Kidney (tissue), 13 donors: ENCODE measurements at regions not wholly inside any gene's neighbourhood (a gene's known extent, or its start where the extent isn't known, plus 50 kb on each side); places are given as distances from the start of the nearest gene placed in this dataset.

Experiments used
- DNase-seq, 5 donors: peaks; one replicate each; pipeline ENCODE4 v3.0.0-alpha.2; 2013 to 2020
- FAIRE-seq: peaks from 2 replicates; lab custom pipeline; 2012; peaks lifted over from hg19 to GRCh38; lab: Jason Lieb, UNC
- H3K27ac ChIP-seq, 2 donors: one replicate each; pipeline ENCODE4 v1.7.0; 2013; ENCODE audit warnings: low read depth in 2 of 2, low read length in 2 of 2, inconsistent platforms in 1 of 2
- H3K27me3 ChIP-seq: one replicate; pipeline ENCODE4 v1.7.1; 2013; ENCODE audit warnings: low read length, inconsistent platforms; ENCODE audit not compliant: control insufficient read depth, insufficient read depth
- H3K36me3 ChIP-seq, 3 donors: one replicate each; pipeline versions ENCODE4 v1.7.0 to v1.7.1; 2013; ENCODE audit warnings: low read length in 3 of 3, control low read depth in 1 of 3, inconsistent platforms in 1 of 3; ENCODE audit not compliant: insufficient read depth in 3 of 3, control insufficient read depth in 2 of 3
- H3K4me1 ChIP-seq, 3 donors: one replicate each; pipeline versions ENCODE4 v1.7.0 to v1.7.1; 2013; ENCODE audit warnings: low read length in 3 of 3, inconsistent platforms in 1 of 3, low read depth in 1 of 3; ENCODE audit not compliant: control insufficient read depth in 2 of 3, insufficient read depth in 2 of 3
- H3K4me3 ChIP-seq, 3 donors: one replicate each; pipeline versions ENCODE4 v1.7.0 to v1.8.1; 2013; ENCODE audit warnings: low read length in 3 of 3, control low read depth in 1 of 3, inconsistent platforms in 1 of 3
- H3K9ac ChIP-seq, 3 donors: one replicate each; pipeline versions ENCODE4 v1.7.0 to v1.7.1; 2013; ENCODE audit warnings: low read length in 3 of 3, control low read depth in 1 of 3, inconsistent platforms in 1 of 3
- H3K9me3 ChIP-seq, 3 donors: one replicate each; pipeline versions ENCODE4 v1.7.0 to v1.7.1; 2013; ENCODE audit warnings: low read length in 3 of 3, control low read depth in 1 of 3, inconsistent platforms in 1 of 3; ENCODE audit not compliant: control insufficient read depth in 2 of 3, insufficient read depth in 1 of 3
- intact Hi-C: fragments of 100-400 bp; cut with DNase I; formaldehyde crosslinking; loops from one replicate; pipeline ENCODE4 v1.11.1; 2022
- TF ChIP-seq, protein P1 (sequence below): IDR thresholded peaks from 3 replicates; pipeline ENCODE4 v1.5.1; 2012; ENCODE audit warnings: mild to moderate bottlenecking, moderate library complexity, borderline replicate concordance; ENCODE audit not compliant: insufficient read depth; ENCODE audit errors: extremely low read depth
- donor health status: control.
- donor health status: control.
- donor health status: control.
- donor health status: control.
- donor health status: control.
- donor health status: DM: yes; HTN: yes; CAD: no.
- donor health status: Normal renal cell carcinoma (clear cell type).

- no peak for DNase-seq
- TF ChIP-seq, protein P1, sequence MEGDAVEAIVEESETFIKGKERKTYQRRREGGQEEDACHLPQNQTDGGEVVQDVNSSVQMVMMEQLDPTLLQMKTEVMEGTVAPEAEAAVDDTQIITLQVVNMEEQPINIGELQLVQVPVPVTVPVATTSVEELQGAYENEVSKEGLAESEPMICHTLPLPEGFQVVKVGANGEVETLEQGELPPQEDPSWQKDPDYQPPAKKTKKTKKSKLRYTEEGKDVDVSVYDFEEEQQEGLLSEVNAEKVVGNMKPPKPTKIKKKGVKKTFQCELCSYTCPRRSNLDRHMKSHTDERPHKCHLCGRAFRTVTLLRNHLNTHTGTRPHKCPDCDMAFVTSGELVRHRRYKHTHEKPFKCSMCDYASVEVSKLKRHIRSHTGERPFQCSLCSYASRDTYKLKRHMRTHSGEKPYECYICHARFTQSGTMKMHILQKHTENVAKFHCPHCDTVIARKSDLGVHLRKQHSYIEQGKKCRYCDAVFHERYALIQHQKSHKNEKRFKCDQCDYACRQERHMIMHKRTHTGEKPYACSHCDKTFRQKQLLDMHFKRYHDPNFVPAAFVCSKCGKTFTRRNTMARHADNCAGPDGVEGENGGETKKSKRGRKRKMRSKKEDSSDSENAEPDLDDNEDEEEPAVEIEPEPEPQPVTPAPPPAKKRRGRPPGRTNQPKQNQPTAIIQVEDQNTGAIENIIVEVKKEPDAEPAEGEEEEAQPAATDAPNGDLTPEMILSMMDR, result no peak
- H3K36me3 ChIP-seq, result no peaks in the 10 kb centered on the region
- H3K4me3 ChIP-seq, result no peak overlapping the region
- H3K9ac ChIP-seq, result no peak overlapping the region
- H3K27me3 ChIP-seq, result no peaks in the 10 kb centered on the region
- no peak overlapping the region for H3K27ac ChIP-seq
- no peaks in the 10 kb centered on the region for H3K9me3 ChIP-seq
- no peak for FAIRE-seq
- intact Hi-C loops, result no loop called here
- H3K4me1 ChIP-seq, result no peaks in the 10 kb centered on the region
Measured at GRCh38 chr4:43992552-43992951, 456.1 kb downstream of the KCTD8 start.

DNA sequence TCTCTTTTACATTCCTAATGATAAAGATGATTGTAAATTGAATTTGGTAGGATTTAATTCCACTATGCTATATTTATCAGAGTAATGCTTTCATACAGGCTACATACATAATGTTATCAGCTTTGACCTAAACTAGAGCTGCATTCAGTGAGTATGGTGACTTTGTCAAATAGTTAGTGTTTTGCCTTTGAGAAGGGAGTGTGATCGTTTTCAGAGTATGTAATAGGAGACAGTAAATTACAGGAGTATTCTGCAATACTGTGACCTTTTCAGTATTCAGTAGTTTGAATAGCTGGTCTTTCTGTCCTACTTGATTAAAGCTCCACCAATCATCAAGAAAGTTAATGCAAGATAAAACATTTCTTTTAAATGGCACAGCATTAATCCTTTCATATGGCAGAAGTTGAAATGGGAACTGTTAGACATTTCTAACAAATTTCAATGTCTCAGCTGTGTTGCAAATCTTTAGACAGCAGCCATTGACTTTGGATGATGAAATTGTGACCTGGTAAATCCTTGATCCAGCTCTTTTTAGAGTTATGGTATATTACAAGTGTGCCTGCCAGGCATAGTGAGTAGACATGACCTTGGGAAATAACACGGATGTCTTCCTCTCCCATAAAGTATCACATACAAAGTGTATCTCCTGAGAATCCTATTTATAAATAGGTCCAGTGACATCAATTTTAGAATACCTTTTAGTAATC lies 455.3 kb downstream of the KCTD8 start:
- no peak for FAIRE-seq
- H3K36me3 ChIP-seq, result no peaks in the 10 kb centered on the region
- DNase-seq, result no peak
- H3K4me3 ChIP-seq, result no peak overlapping the region
- intact Hi-C loops, result no loop called here
- no peaks in the 10 kb centered on the region for H3K27me3 ChIP-seq
- no peaks in the 10 kb centered on the region for H3K4me1 ChIP-seq
- TF ChIP-seq, protein P1, result no peak
- H3K9ac ChIP-seq, result no peak overlapping the region
- no peak overlapping the region for H3K27ac ChIP-seq
- H3K9me3 ChIP-seq, result no peaks in the 10 kb centered on the region

GRCh38 chr4:43999669-44000068 lies 448.9 kb downstream of the KCTD8 start:
- TF ChIP-seq, protein P1, result no peak
- H3K4me3 ChIP-seq, result no peak overlapping the region
- H3K9ac ChIP-seq, result no peak overlapping the region

GRCh38 chr4:44002368-44002767 lies 446.2 kb downstream of the KCTD8 start:
- DNase-seq, result no peak
- Histone ChIP-seq H3K9me3 (no peaks in the 10 kb centered on the region), H3K4me3 (no peak overlapping the region), H3K27ac (no peak overlapping the region), H3K36me3 (no peaks in the 10 kb centered on the region), H3K27me3 (no peaks in the 10 kb centered on the region), H3K9ac (no peak overlapping the region), H3K4me1 (no peaks in the 10 kb centered on the region)
- intact Hi-C loops, result no loop called here
- no peak for FAIRE-seq
- TF ChIP-seq, protein P1, result no peak

More at GRCh38 chr4:43999669-44000068, 448.9 kb downstream of the KCTD8 start:
- Histone ChIP-seq H3K36me3 (no peaks in the 10 kb centered on the region), H3K27me3 (no peaks in the 10 kb centered on the region), H3K9me3 (no peaks in the 10 kb centered on the region), H3K27ac (no peak overlapping the region), H3K4me1 (no peaks in the 10 kb centered on the region)
- no peak for FAIRE-seq
- intact Hi-C loops, result no loop called here
- no peak for DNase-seq
